Keratinocyte (primary cell): ENCODE measurements at regions not wholly inside any gene's neighbourhood (a gene's known extent, or its start where the extent isn't known, plus 50 kb on each side); places are given as distances from the start of the nearest gene placed in this dataset.

Experiments
- CTCF ChIP-seq, 3 experiments: IDR thresholded peaks in 1 of 3; conservative IDR thresholded peaks in 1 of 3; optimal IDR thresholded peaks in 1 of 3; 2 replicates in 2 of 3; 3 replicates in 1 of 3; pipeline versions ENCODE3 to v1.5.1; 2011; ENCODE audit warnings: low read length in 3 of 3, mild to moderate bottlenecking in 3 of 3, moderate library complexity in 2 of 3, control low read depth in 1 of 3, inconsistent platforms in 1 of 3; ENCODE audit not compliant: insufficient read depth in 2 of 3; ENCODE audit errors: extremely low read depth in 1 of 3
- EZH2 ChIP-seq: IDR thresholded peaks from one replicate; pipeline ENCODE4 v1.6.1; 2012; ENCODE audit warnings: inconsistent platforms, mild to moderate bottlenecking, low read length, moderate library complexity

GRCh38 chr5:88954511-88954910 is 71.5 kb upstream of the MEF2C start:
- no peak for TF ChIP-seq EZH2
- no peak for TF ChIP-seq CTCF (optimal IDR thresholded peaks at IDR 0.05 in 1 of 3, IDR thresholded peaks at IDR 0.05 in 1 of 3, conservative IDR thresholded peaks at IDR 0.05 in 1 of 3; ENCODE audit: extremely low read depth in 1 of 3, insufficient read depth in 2 of 3, low read length in 3 of 3)
